Body of pancreas (tissue), 4 donors: ENCODE measurements at regions not wholly inside any gene's neighbourhood (a gene's known extent, or its start where the extent isn't known, plus 50 kb on each side); places are given as distances from the start of the nearest gene placed in this dataset.
A peak's percentile ranks its signal among the peaks of the same experiment; 100 is the strongest.

ENCODE experiments used
- ATAC-seq: fragments of 150-250 bp; one replicate; pipeline ENCODE4 v1.9.1; 2016
- DNase-seq, 4 donors: peaks; one replicate each; pipeline ENCODE4 v3.0.0-alpha.2; 2019
- H3K27ac ChIP-seq, 4 donors: fragments of 200-600 bp; sonication (generic); 1 replicate in 3 of 4; 2 replicates in 1 of 4; pipeline versions ENCODE4 v1.5.1 to v1.6.1; 2016 to 2019; ENCODE audit warnings: mild to moderate bottlenecking in 1 of 4, mixed read lengths in 1 of 4, moderate library complexity in 1 of 4
- H3K27me3 ChIP-seq, 2 donors: fragments of 200-600 bp; sonication (generic); one replicate each; pipeline ENCODE4 v1.6.0; 2016; ENCODE audit warnings: mild to moderate bottlenecking in 1 of 2
- H3K36me3 ChIP-seq, 2 donors: fragments of 200-600 bp; sonication (generic); replicated peaks in 1 of 2; 2 replicates each; pipeline ENCODE4 v1.5.1; 2016; ENCODE audit warnings: low read depth in 2 of 2; ENCODE audit not compliant: insufficient read depth in 1 of 2
- H3K4me1 ChIP-seq: fragments of 200-600 bp; sonication (generic); one replicate; pipeline ENCODE4 v1.6.0; 2016
- H3K4me3 ChIP-seq, 2 donors: fragments of 200-600 bp; sonication (generic); 1 replicate in 1 of 2; 2 replicates in 1 of 2; pipeline ENCODE4 v1.5.1; 2016 to 2019
- H3K9me3 ChIP-seq, 3 donors: fragments of 200-600 bp; sonication (generic); 1 replicate in 2 of 3; 2 replicates in 1 of 3; pipeline ENCODE4 v1.5.1; 2016
- POLR2A ChIP-seq, 3 donors: fragments of 450-650 bp; IDR thresholded peaks; one replicate each; pipeline ENCODE4 v1.6.1; 2016; ENCODE audit warnings: antibody characterized with exemption in 3 of 3, mild to moderate bottlenecking in 2 of 3
- WGBS, 2 donors: methylation state at CpG; one replicate each; pipeline ENCODE4 v1.1.5; 2017; 5-methylcytosine and 5-hydroxymethylcytosine counted together
- intact Hi-C: fragments of 100-400 bp; cut with DNase I; formaldehyde crosslinking; loops from one replicate; pipeline ENCODE4 v1.15.1; 2023
- TF ChIP-seq, protein P1 (sequence below), 7 experiments: fragments of 450-650 bp in 4 of 7; fragments of 200-600 bp in 3 of 7; sonication (generic) in 3 of 7; IDR thresholded peaks; one replicate each; pipeline ENCODE4 v1.5.1; 2016 to 2019; ENCODE audit warnings: antibody characterized with exemption in 7 of 7

- no peak overlapping the region for H3K4me3 ChIP-seq
- no peaks in the 10 kb centered on the region for H3K36me3 ChIP-seq
- H3K9me3 ChIP-seq: no peaks in the 10 kb centered on the region
- intact Hi-C loops: no loop called here
- no peaks in the 10 kb centered on the region for H3K4me1 ChIP-seq
- no peak overlapping the region for H3K27ac ChIP-seq
- WGBS, 2 donors: 48 to 60% methylated on average over 3 of the region's 3 CpGs
- H3K27me3 ChIP-seq: no peaks in the 10 kb centered on the region
- ATAC-seq (peak; percentile 12), DNase-seq (peak; percentile 20 to 49 (median 37))
- TF ChIP-seq POLR2A (IDR thresholded peaks at IDR 0.05): no peak
- TF ChIP-seq, protein P1, sequence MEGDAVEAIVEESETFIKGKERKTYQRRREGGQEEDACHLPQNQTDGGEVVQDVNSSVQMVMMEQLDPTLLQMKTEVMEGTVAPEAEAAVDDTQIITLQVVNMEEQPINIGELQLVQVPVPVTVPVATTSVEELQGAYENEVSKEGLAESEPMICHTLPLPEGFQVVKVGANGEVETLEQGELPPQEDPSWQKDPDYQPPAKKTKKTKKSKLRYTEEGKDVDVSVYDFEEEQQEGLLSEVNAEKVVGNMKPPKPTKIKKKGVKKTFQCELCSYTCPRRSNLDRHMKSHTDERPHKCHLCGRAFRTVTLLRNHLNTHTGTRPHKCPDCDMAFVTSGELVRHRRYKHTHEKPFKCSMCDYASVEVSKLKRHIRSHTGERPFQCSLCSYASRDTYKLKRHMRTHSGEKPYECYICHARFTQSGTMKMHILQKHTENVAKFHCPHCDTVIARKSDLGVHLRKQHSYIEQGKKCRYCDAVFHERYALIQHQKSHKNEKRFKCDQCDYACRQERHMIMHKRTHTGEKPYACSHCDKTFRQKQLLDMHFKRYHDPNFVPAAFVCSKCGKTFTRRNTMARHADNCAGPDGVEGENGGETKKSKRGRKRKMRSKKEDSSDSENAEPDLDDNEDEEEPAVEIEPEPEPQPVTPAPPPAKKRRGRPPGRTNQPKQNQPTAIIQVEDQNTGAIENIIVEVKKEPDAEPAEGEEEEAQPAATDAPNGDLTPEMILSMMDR (IDR thresholded peaks at IDR 0.05): no peak
These were observed 451.0 kb upstream of the SETBP1 start for GRCh38 chr18:44229693-44230108.

GRCh38 chr18:44231936-44232335, 448.8 kb upstream of the SETBP1 start:
- no peak for ATAC-seq
- WGBS, 2 donors: 71 to 73% methylated on average over 4 of the region's 4 CpGs
- H3K27me3 ChIP-seq: no peaks in the 10 kb centered on the region
- intact Hi-C loops: no loop called here
- TF ChIP-seq, protein P1 (IDR thresholded peaks at IDR 0.05): no peak
- no peak for TF ChIP-seq POLR2A (IDR thresholded peaks at IDR 0.05)
- H3K4me1 ChIP-seq: no peaks in the 10 kb centered on the region
- H3K9me3 ChIP-seq: no peaks in the 10 kb centered on the region
- H3K36me3 ChIP-seq: no peaks in the 10 kb centered on the region
- no peak for DNase-seq
- H3K4me3 ChIP-seq: no peak overlapping the region
- no peak overlapping the region for H3K27ac ChIP-seq

GRCh38 chr18:44232500-44232899, 448.2 kb upstream of the SETBP1 start:
- TF ChIP-seq POLR2A (IDR thresholded peaks at IDR 0.05): no peak
- TF ChIP-seq, protein P1 (IDR thresholded peaks at IDR 0.05): no peak
- no peaks in the 10 kb centered on the region for H3K9me3 ChIP-seq
- ATAC-seq (no peak), DNase-seq (no peak)
- whole genome bisulfite sequencing, 2 donors: 62 to 69% methylated on average over 1 of the region's 1 CpG
- no peak overlapping the region for H3K4me3 ChIP-seq
- H3K27ac ChIP-seq: no peak overlapping the region
- H3K27me3 ChIP-seq: no peaks in the 10 kb centered on the region
- intact Hi-C loops: no loop called here
- no peaks in the 10 kb centered on the region for H3K36me3 ChIP-seq
- H3K4me1 ChIP-seq: no peaks in the 10 kb centered on the region

DNA sequence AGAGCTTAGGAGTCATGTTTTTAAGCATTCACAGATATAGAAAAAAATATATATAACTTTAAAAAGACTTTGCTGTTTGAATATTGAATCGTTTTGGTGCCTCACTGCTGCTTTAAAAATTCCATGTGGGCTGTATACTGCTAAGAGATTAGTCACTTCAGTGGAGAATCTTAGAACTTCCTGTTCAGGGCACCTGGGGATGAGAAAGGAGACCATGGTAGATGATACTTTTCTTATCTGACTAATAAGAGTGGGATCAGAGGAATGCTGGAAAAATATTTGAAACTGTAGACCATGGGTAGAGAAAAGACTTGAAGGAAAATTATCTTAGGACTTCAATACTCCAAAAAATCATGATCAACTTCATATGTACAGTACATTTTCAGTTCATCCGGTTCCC, 442.2 kb upstream of the SETBP1 start:
- TF ChIP-seq POLR2A (IDR thresholded peaks at IDR 0.05): no peak
- TF ChIP-seq, protein P1 (IDR thresholded peaks at IDR 0.05): no peak
- intact Hi-C loops: no loop called here
- DNase-seq: no peak
- H3K9me3 ChIP-seq: no peaks in the 10 kb centered on the region
- WGBS, 2 donors: 42% methylated on average over 2 of the region's 2 CpGs
- H3K27me3 ChIP-seq: no peaks in the 10 kb centered on the region
- no peaks in the 10 kb centered on the region for H3K4me1 ChIP-seq
- H3K27ac ChIP-seq: no peak overlapping the region
- no peaks in the 10 kb centered on the region for H3K36me3 ChIP-seq
- ATAC-seq: no peak
- no peak overlapping the region for H3K4me3 ChIP-seq

- Histone ChIP-seq H3K4me3 (no peak overlapping the region), H3K27me3 (no peaks in the 10 kb centered on the region), H3K9me3 (no peaks in the 10 kb centered on the region), H3K4me1 (no peaks in the 10 kb centered on the region), H3K27ac (no peak overlapping the region), H3K36me3 (no peaks in the 10 kb centered on the region)
- TF ChIP-seq, protein P1 (IDR thresholded peaks at IDR 0.05): no peak
- TF ChIP-seq POLR2A (IDR thresholded peaks at IDR 0.05): no peak
- DNase-seq (no peak), ATAC-seq (no peak)
- WGBS, 2 donors: 80 to 87% methylated on average over 1 of the region's 1 CpG
- intact Hi-C loops: no loop called here
These were observed 441.8 kb upstream of the SETBP1 start for GRCh38 chr18:44238911-44239310.
